ENCODE measurements at regions not wholly inside any gene's neighbourhood (a gene's known extent, or its start where the extent isn't known, plus 50 kb on each side); places are given as distances from the start of the nearest gene placed in this dataset.
"Not testable (repeated sequence)": the region's sequence is repeated elsewhere in the genome, so short reads cannot be mapped to it uniquely, and the experiment has no call there.

GRCh38 chr21:35275776-35276175, 226.7 kb upstream of the RUNX1 start:
- no peak for DNase-seq

- no peak for DNase-seq
These were observed 225.8 kb upstream of the RUNX1 start for GRCh38 chr21:35274923-35275322.

GRCh38 chr21:35274090-35274489, 225.0 kb upstream of the RUNX1 start:
- no peak for DNase-seq

GRCh38 chr21:35273333-35273732, 224.2 kb upstream of the RUNX1 start:
- no peak for DNase-seq

GRCh38 chr21:35271344-35272118, 222.4 kb upstream of the RUNX1 start:
- not testable (repeated sequence) for DNase-seq

- DNase-seq, result no peak
These were observed 219.7 kb upstream of the RUNX1 start for GRCh38 chr21:35268817-35269216.

- DNase-seq, result no peak
These were observed 219.2 kb upstream of the RUNX1 start for GRCh38 chr21:35268261-35268660.

GRCh38 chr21:35266546-35266945, 217.4 kb upstream of the RUNX1 start:
- DNase-seq, result no peak

- DNase-seq, result peak; percentile 38
These were observed 216.2 kb upstream of the RUNX1 start for GRCh38 chr21:35265170-35265877.

- no peak for DNase-seq
These were observed 210.4 kb upstream of the RUNX1 start for GRCh38 chr21:35259457-35259856.

- no peak for DNase-seq
These were observed 209.4 kb upstream of the RUNX1 start for GRCh38 chr21:35258521-35258920.

GRCh38 chr21:35257413-35257812, 208.3 kb upstream of the RUNX1 start:
- peak; percentile 47 for DNase-seq

GRCh38 chr21:35256468-35256988, 207.4 kb upstream of the RUNX1 start:
- peak; percentile 93 for DNase-seq

- no peak for DNase-seq
These were observed 205.7 kb upstream of the RUNX1 start for GRCh38 chr21:35254765-35255138.

GRCh38 chr21:35254006-35254764, 205.1 kb upstream of the RUNX1 start:
- DNase-seq, result no peak

GRCh38 chr21:35252831-35253230, 203.7 kb upstream of the RUNX1 start:
- DNase-seq, result no peak

GRCh38 chr21:35249636-35250035, 200.5 kb upstream of the RUNX1 start:
- DNase-seq, result no peak

GRCh38 chr21:35245879-35246278, 196.8 kb upstream of the RUNX1 start:
- no peak for DNase-seq

- no peak for DNase-seq
These were observed 195.4 kb upstream of the RUNX1 start for GRCh38 chr21:35244514-35244913.

- no peak for DNase-seq
These were observed 194.1 kb upstream of the RUNX1 start for GRCh38 chr21:35243171-35243570.

- no peak for DNase-seq
These were observed 190.7 kb upstream of the RUNX1 start for GRCh38 chr21:35239811-35240219.

GRCh38 chr21:35238119-35238518, 189.0 kb upstream of the RUNX1 start:
- no peak for DNase-seq

- no peak for DNase-seq
These were observed 188.2 kb upstream of the RUNX1 start for GRCh38 chr21:35237287-35237686.

GRCh38 chr21:35236090-35236489, 187.0 kb upstream of the RUNX1 start:
- no peak for DNase-seq

All from kidney glomerular epithelial cell (primary cell).